CD4-positive, CD25-positive, alpha-beta regulatory T cell (primary cell): ENCODE measurements at regions not wholly inside any gene's neighbourhood (a gene's known extent, or its start where the extent isn't known, plus 50 kb on each side); places are given as distances from the start of the nearest gene placed in this dataset.
A peak's percentile ranks its signal among the peaks of the same experiment; 100 is the strongest.

Source experiments
- ATAC-seq, 2 donors: fragments of 150-1000 bp; cut with Tn5 transposase; one replicate each; pipeline ENCODE4 v1.10.0; 2021; ENCODE audit warnings: low read depth in 2 of 2, moderate number of reproducible peaks in 2 of 2, moderate library complexity in 1 of 2
- DNase-seq, 3 donors: peaks; one replicate each; pipeline versions ENCODE4 v3.0.0 to v3.0.0-alpha.2; 2012 to 2022; ENCODE audit warnings: mixed read lengths in 1 of 3
- H3K27ac ChIP-seq: one replicate; pipeline ENCODE4 v1.7.0; 2013; ENCODE audit warnings: mild to moderate bottlenecking, low read length; ENCODE audit not compliant: insufficient read depth, poor library complexity, severe bottlenecking
- H3K27me3 ChIP-seq: one replicate; pipeline ENCODE4 v1.7.0; 2013; ENCODE audit warnings: low read length; ENCODE audit not compliant: control insufficient read depth, insufficient read depth
- H3K36me3 ChIP-seq: one replicate; pipeline ENCODE4 v1.7.0; 2013; ENCODE audit warnings: mild to moderate bottlenecking, low read length, moderate library complexity; ENCODE audit not compliant: control insufficient read depth, insufficient read depth
- H3K4me1 ChIP-seq: 2 replicates; pipeline ENCODE4 v1.7.0; 2013; ENCODE audit warnings: mild to moderate bottlenecking, low read length; ENCODE audit not compliant: insufficient read depth, control insufficient read depth, poor library complexity, severe bottlenecking
- H3K4me3 ChIP-seq: one replicate; pipeline ENCODE4 v1.7.0; 2013; ENCODE audit warnings: low read depth, mild to moderate bottlenecking, low read length, moderate library complexity
- H3K9me3 ChIP-seq, 2 experiments: 1 replicate in 1 of 2; 2 replicates in 1 of 2; pipeline ENCODE4 v1.7.0; 2013; ENCODE audit warnings: low read length in 2 of 2, mild to moderate bottlenecking in 1 of 2, moderate library complexity in 1 of 2; ENCODE audit not compliant: control insufficient read depth in 2 of 2
- H3K27ac Mint-ChIP-seq, 3 donors: one replicate each; pipeline ENCODE4 v1.8.0; 2020 to 2022; ENCODE audit warnings: mild to moderate bottlenecking in 3 of 3, mixed read lengths in 3 of 3, moderate library complexity in 2 of 3
- H3K27me3 Mint-ChIP-seq: one replicate; pipeline ENCODE4 v1.8.0; 2022; ENCODE audit warnings: mild to moderate bottlenecking, mixed read lengths
- H3K36me3 Mint-ChIP-seq: one replicate; pipeline ENCODE4 v1.8.0; 2020; ENCODE audit warnings: mixed read lengths
- H3K4me1 Mint-ChIP-seq, 4 donors: one replicate each; pipeline ENCODE4 v1.8.0; 2020 to 2022; ENCODE audit warnings: mixed read lengths in 4 of 4, mild to moderate bottlenecking in 1 of 4
- H3K4me3 Mint-ChIP-seq, 4 donors: one replicate each; pipeline ENCODE4 v1.8.0; 2020 to 2022; ENCODE audit warnings: mild to moderate bottlenecking in 4 of 4, mixed read lengths in 4 of 4, moderate library complexity in 3 of 4
- H3K9me3 Mint-ChIP-seq, 7 donors: one replicate each; pipeline ENCODE4 v1.8.0; 2020 to 2022; ENCODE audit warnings: mixed read lengths in 7 of 7, mild to moderate bottlenecking in 3 of 7, moderate library complexity in 2 of 7

GRCh38 chr4:79626101-79626500 is 218.1 kb upstream of the GK2 start:
- H3K36me3 ChIP-seq: no peaks in the 10 kb centered on the region
- no peak for DNase-seq
- no peaks in the 10 kb centered on the region for H3K4me1 ChIP-seq
- H3K27ac Mint-ChIP-seq: no peak overlapping the region
- no peak overlapping the region for H3K27ac ChIP-seq
- H3K4me3 ChIP-seq: no peak overlapping the region
- H3K9me3 Mint-ChIP-seq: no peaks in the 10 kb centered on the region
- H3K9me3 ChIP-seq: no peaks in the 10 kb centered on the region
- peak overlapping the region in 1 of 4 donors; percentile 13 for H3K4me3 Mint-ChIP-seq
- H3K27me3 ChIP-seq: peaks cover 1% of the 10 kb centered on the region
- no peak for ATAC-seq
- H3K36me3 Mint-ChIP-seq: no peaks in the 10 kb centered on the region
- peaks cover 5% of the 10 kb centered on the region for H3K27me3 Mint-ChIP-seq
- H3K4me1 Mint-ChIP-seq: peaks cover 0 to 10% (median 5%) of the 10 kb centered on the region in 4 donors

GRCh38 chr4:79625361-79625760 is 217.3 kb upstream of the GK2 start:
- Mint-ChIP-seq H3K4me1 (peaks cover 0 to 10% (median 3%) of the 10 kb centered on the region in 4 donors), H3K36me3 (no peaks in the 10 kb centered on the region), H3K4me3 (peak overlapping the region in 1 of 4 donors; percentile 39), H3K27ac (no peak overlapping the region), H3K9me3 (no peaks in the 10 kb centered on the region), H3K27me3 (peaks cover 5% of the 10 kb centered on the region)
- ATAC-seq: no peak
- H3K36me3 ChIP-seq: no peaks in the 10 kb centered on the region
- no peak overlapping the region for H3K4me3 ChIP-seq
- no peaks in the 10 kb centered on the region for H3K4me1 ChIP-seq
- DNase-seq: no peak
- H3K27ac ChIP-seq: no peak overlapping the region
- H3K9me3 ChIP-seq: no peaks in the 10 kb centered on the region
- peaks cover 1% of the 10 kb centered on the region for H3K27me3 ChIP-seq

GRCh38 chr4:79623021-79623870 is 215.2 kb upstream of the GK2 start:
- Histone ChIP-seq H3K4me3 (no peak overlapping the region), H3K27ac (no peak overlapping the region), H3K36me3 (no peaks in the 10 kb centered on the region), H3K9me3 (no peaks in the 10 kb centered on the region), H3K4me1 (no peaks in the 10 kb centered on the region), H3K27me3 (peaks cover 1% of the 10 kb centered on the region)
- peaks cover 0 to 2% (median 0%) of the 10 kb centered on the region in 7 donors for H3K9me3 Mint-ChIP-seq
- H3K4me3 Mint-ChIP-seq: no peak overlapping the region
- ATAC-seq: no peak
- peaks cover 5% of the 10 kb centered on the region for H3K27me3 Mint-ChIP-seq
- DNase-seq: no peak
- peaks cover 0 to 10% (median 3%) of the 10 kb centered on the region in 4 donors for H3K4me1 Mint-ChIP-seq
- no peak overlapping the region for H3K27ac Mint-ChIP-seq
- no peaks in the 10 kb centered on the region for H3K36me3 Mint-ChIP-seq

GRCh38 chr4:79621061-79621460 is 213.0 kb upstream of the GK2 start:
- H3K9me3 Mint-ChIP-seq: peaks cover 0 to 5% (median 0%) of the 10 kb centered on the region in 7 donors
- peaks cover 1% of the 10 kb centered on the region for H3K27me3 ChIP-seq
- H3K36me3 Mint-ChIP-seq: no peaks in the 10 kb centered on the region
- H3K27ac Mint-ChIP-seq: no peak overlapping the region
- no peaks in the 10 kb centered on the region for H3K4me1 ChIP-seq
- no peak overlapping the region for H3K27ac ChIP-seq
- no peak overlapping the region for H3K4me3 ChIP-seq
- H3K9me3 ChIP-seq: no peaks in the 10 kb centered on the region
- DNase-seq: no peak
- H3K27me3 Mint-ChIP-seq: peaks cover 5% of the 10 kb centered on the region
- no peak for ATAC-seq
- no peak overlapping the region for H3K4me3 Mint-ChIP-seq
- H3K4me1 Mint-ChIP-seq: peaks cover 0 to 8% (median 2%) of the 10 kb centered on the region in 4 donors
- H3K36me3 ChIP-seq: no peaks in the 10 kb centered on the region

- Mint-ChIP-seq H3K4me1 (peaks cover 0 to 4% (median under 1%) of the 10 kb centered on the region in 4 donors), H3K9me3 (peaks cover 0 to 5% (median 0%) of the 10 kb centered on the region in 7 donors), H3K36me3 (no peaks in the 10 kb centered on the region), H3K27ac (no peak overlapping the region), H3K27me3 (peaks cover under 1% of the 10 kb centered on the region), H3K4me3 (no peak overlapping the region)
- Histone ChIP-seq H3K9me3 (no peaks in the 10 kb centered on the region), H3K4me3 (no peak overlapping the region), H3K27me3 (peaks cover 1% of the 10 kb centered on the region), H3K4me1 (no peaks in the 10 kb centered on the region), H3K36me3 (no peaks in the 10 kb centered on the region), H3K27ac (no peak overlapping the region)
- DNase-seq (no peak), ATAC-seq (no peak)
Measured at GRCh38 chr4:79620617-79621016, 212.6 kb upstream of the GK2 start.

- Mint-ChIP-seq H3K27ac (no peak overlapping the region), H3K27me3 (peaks cover 10% of the 10 kb centered on the region), H3K4me3 (no peak overlapping the region), H3K36me3 (no peaks in the 10 kb centered on the region), H3K9me3 (peaks cover 0 to 11% (median 0%) of the 10 kb centered on the region in 7 donors), H3K4me1 (peaks cover 0 to 12% (median under 1%) of the 10 kb centered on the region in 4 donors)
- ATAC-seq (no peak), DNase-seq (no peak)
- Histone ChIP-seq H3K27me3 (no peaks in the 10 kb centered on the region), H3K4me1 (no peaks in the 10 kb centered on the region), H3K27ac (no peak overlapping the region), H3K36me3 (no peaks in the 10 kb centered on the region), H3K9me3 (no peaks in the 10 kb centered on the region), H3K4me3 (no peak overlapping the region)
Measured at GRCh38 chr4:79613269-79613935, 205.4 kb upstream of the GK2 start.

- H3K27ac Mint-ChIP-seq: no peak overlapping the region
- DNase-seq (no peak), ATAC-seq (no peak)
- Histone ChIP-seq H3K4me3 (no peak overlapping the region), H3K36me3 (no peaks in the 10 kb centered on the region), H3K27ac (no peak overlapping the region), H3K27me3 (no peaks in the 10 kb centered on the region), H3K9me3 (no peaks in the 10 kb centered on the region), H3K4me1 (no peaks in the 10 kb centered on the region)
- peaks cover 10% of the 10 kb centered on the region for H3K27me3 Mint-ChIP-seq
- H3K4me1 Mint-ChIP-seq: peaks cover 0 to 12% (median 5%) of the 10 kb centered on the region in 4 donors
- H3K36me3 Mint-ChIP-seq: no peaks in the 10 kb centered on the region
- peaks cover 0 to 8% (median 0%) of the 10 kb centered on the region in 7 donors for H3K9me3 Mint-ChIP-seq
- no peak overlapping the region for H3K4me3 Mint-ChIP-seq
Measured at GRCh38 chr4:79611026-79611425, 203.0 kb upstream of the GK2 start.
